Liver (tissue), 3 donors: ENCODE measurements at regions not wholly inside any gene's neighbourhood (a gene's known extent, or its start where the extent isn't known, plus 50 kb on each side); places are given as distances from the start of the nearest gene placed in this dataset.

Experiments
- EGR1 ChIP-seq, 2 donors: IDR thresholded peaks; 2 replicates each; pipeline ENCODE4 v1.6.1; 2016 to 2018; ENCODE audit warnings: antibody characterized with exemption in 2 of 2, low read depth in 2 of 2
- FOXA1 ChIP-seq: IDR thresholded peaks from 2 replicates; pipeline ENCODE4 v1.6.1; 2016; ENCODE audit warnings: antibody characterized with exemption
- GABPA ChIP-seq, 2 donors: IDR thresholded peaks in 1 of 2; conservative IDR thresholded peaks in 1 of 2; 2 replicates each; pipeline ENCODE4 v1.6.1; 2016; ENCODE audit warnings: antibody characterized with exemption in 2 of 2, mild to moderate bottlenecking in 1 of 2, moderate library complexity in 1 of 2
- RAD21 ChIP-seq, 2 donors: IDR thresholded peaks; 2 replicates each; pipeline ENCODE4 v1.6.1; 2016; ENCODE audit warnings: antibody characterized with exemption in 2 of 2, mild to moderate bottlenecking in 2 of 2
- RXRA ChIP-seq, 2 donors: IDR thresholded peaks; 2 replicates each; pipeline ENCODE4 v1.6.1; 2017 to 2018; ENCODE audit warnings: antibody characterized with exemption in 2 of 2, mild to moderate bottlenecking in 1 of 2
- TAF1 ChIP-seq: conservative IDR thresholded peaks from 2 replicates; pipeline ENCODE4 v1.6.1; 2016; ENCODE audit warnings: antibody characterized with exemption, mild to moderate bottlenecking
- YY1 ChIP-seq: IDR thresholded peaks from 2 replicates; pipeline ENCODE4 v1.6.1; 2016; ENCODE audit warnings: antibody characterized with exemption, mild to moderate bottlenecking
- TF ChIP-seq, protein P1 (sequence below): fragments of 150-350 bp; IDR thresholded peaks from 2 replicates; pipeline ENCODE4 v1.5.1; 2017; ENCODE audit warnings: improper control_type of control experiment, low read depth, low read length; ENCODE audit not compliant: missing input control
- TF ChIP-seq, protein P2 (sequence below): IDR thresholded peaks from 2 replicates; pipeline ENCODE4 v1.6.1; 2016; ENCODE audit warnings: antibody characterized with exemption
- TF ChIP-seq, protein P3 (sequence below): IDR thresholded peaks from 2 replicates; pipeline ENCODE4 v1.6.1; 2016; ENCODE audit warnings: antibody characterized with exemption, mild to moderate bottlenecking
- TF ChIP-seq, protein P4 (sequence below): IDR thresholded peaks from 2 replicates; pipeline ENCODE4 v1.6.1; 2016; ENCODE audit warnings: antibody characterized with exemption
- TF ChIP-seq, protein P5 (sequence below): IDR thresholded peaks from 2 replicates; pipeline ENCODE4 v1.6.1; 2016; ENCODE audit warnings: antibody characterized with exemption
- donor health status: healthy.
- donor health status: healthy.

DNA sequence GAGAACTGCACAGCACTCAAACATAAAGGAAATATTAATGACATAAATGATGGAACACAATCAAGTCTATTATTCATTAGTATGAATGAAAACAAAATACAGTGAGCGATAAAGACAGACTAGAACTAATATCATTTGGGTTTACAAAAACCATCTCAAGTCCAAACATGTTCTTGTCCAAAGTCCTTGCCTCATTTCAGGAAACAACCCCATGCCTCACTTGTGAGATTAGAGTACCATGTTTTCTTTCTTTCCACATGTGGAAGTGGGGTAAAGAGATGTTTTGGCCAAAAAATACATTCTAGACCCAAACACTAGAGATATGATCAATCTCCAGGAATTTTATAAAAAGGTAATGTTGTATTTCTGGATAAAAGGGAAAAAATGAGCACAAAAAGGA, 53.3 kb upstream of the NFE2L2 start:
- TF ChIP-seq, protein P1, sequence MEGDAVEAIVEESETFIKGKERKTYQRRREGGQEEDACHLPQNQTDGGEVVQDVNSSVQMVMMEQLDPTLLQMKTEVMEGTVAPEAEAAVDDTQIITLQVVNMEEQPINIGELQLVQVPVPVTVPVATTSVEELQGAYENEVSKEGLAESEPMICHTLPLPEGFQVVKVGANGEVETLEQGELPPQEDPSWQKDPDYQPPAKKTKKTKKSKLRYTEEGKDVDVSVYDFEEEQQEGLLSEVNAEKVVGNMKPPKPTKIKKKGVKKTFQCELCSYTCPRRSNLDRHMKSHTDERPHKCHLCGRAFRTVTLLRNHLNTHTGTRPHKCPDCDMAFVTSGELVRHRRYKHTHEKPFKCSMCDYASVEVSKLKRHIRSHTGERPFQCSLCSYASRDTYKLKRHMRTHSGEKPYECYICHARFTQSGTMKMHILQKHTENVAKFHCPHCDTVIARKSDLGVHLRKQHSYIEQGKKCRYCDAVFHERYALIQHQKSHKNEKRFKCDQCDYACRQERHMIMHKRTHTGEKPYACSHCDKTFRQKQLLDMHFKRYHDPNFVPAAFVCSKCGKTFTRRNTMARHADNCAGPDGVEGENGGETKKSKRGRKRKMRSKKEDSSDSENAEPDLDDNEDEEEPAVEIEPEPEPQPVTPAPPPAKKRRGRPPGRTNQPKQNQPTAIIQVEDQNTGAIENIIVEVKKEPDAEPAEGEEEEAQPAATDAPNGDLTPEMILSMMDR: no peak
- TF ChIP-seq, protein P2, sequence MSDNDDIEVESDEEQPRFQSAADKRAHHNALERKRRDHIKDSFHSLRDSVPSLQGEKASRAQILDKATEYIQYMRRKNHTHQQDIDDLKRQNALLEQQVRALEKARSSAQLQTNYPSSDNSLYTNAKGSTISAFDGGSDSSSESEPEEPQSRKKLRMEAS: no peak
- TF ChIP-seq YY1 (no peak), GABPA (IDR thresholded peaks at IDR 0.05 in 1 of 2, conservative IDR thresholded peaks at IDR 0.05 in 1 of 2) (no peak), TAF1 (no peak), EGR1 (IDR thresholded peaks at IDR 0.05; ENCODE audit: low read depth in 2 of 2) (no peak), FOXA1 (no peak), RXRA (IDR thresholded peaks at IDR 0.05) (no peak), RAD21 (IDR thresholded peaks at IDR 0.05) (no peak)
- TF ChIP-seq, protein P3, sequence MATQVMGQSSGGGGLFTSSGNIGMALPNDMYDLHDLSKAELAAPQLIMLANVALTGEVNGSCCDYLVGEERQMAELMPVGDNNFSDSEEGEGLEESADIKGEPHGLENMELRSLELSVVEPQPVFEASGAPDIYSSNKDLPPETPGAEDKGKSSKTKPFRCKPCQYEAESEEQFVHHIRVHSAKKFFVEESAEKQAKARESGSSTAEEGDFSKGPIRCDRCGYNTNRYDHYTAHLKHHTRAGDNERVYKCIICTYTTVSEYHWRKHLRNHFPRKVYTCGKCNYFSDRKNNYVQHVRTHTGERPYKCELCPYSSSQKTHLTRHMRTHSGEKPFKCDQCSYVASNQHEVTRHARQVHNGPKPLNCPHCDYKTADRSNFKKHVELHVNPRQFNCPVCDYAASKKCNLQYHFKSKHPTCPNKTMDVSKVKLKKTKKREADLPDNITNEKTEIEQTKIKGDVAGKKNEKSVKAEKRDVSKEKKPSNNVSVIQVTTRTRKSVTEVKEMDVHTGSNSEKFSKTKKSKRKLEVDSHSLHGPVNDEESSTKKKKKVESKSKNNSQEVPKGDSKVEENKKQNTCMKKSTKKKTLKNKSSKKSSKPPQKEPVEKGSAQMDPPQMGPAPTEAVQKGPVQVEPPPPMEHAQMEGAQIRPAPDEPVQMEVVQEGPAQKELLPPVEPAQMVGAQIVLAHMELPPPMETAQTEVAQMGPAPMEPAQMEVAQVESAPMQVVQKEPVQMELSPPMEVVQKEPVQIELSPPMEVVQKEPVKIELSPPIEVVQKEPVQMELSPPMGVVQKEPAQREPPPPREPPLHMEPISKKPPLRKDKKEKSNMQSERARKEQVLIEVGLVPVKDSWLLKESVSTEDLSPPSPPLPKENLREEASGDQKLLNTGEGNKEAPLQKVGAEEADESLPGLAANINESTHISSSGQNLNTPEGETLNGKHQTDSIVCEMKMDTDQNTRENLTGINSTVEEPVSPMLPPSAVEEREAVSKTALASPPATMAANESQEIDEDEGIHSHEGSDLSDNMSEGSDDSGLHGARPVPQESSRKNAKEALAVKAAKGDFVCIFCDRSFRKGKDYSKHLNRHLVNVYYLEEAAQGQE: no peak
- TF ChIP-seq, protein P4, sequence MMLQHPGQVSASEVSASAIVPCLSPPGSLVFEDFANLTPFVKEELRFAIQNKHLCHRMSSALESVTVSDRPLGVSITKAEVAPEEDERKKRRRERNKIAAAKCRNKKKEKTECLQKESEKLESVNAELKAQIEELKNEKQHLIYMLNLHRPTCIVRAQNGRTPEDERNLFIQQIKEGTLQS: no peak
- TF ChIP-seq, protein P5, sequence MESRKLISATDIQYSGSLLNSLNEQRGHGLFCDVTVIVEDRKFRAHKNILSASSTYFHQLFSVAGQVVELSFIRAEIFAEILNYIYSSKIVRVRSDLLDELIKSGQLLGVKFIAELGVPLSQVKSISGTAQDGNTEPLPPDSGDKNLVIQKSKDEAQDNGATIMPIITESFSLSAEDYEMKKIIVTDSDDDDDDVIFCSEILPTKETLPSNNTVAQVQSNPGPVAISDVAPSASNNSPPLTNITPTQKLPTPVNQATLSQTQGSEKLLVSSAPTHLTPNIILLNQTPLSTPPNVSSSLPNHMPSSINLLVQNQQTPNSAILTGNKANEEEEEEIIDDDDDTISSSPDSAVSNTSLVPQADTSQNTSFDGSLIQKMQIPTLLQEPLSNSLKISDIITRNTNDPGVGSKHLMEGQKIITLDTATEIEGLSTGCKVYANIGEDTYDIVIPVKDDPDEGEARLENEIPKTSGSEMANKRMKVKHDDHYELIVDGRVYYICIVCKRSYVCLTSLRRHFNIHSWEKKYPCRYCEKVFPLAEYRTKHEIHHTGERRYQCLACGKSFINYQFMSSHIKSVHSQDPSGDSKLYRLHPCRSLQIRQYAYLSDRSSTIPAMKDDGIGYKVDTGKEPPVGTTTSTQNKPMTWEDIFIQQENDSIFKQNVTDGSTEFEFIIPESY: no peak
